ENCODE measurements at regions not wholly inside any gene's neighbourhood (a gene's known extent, or its start where the extent isn't known, plus 50 kb on each side); places are given as distances from the start of the nearest gene placed in this dataset.

DNA sequence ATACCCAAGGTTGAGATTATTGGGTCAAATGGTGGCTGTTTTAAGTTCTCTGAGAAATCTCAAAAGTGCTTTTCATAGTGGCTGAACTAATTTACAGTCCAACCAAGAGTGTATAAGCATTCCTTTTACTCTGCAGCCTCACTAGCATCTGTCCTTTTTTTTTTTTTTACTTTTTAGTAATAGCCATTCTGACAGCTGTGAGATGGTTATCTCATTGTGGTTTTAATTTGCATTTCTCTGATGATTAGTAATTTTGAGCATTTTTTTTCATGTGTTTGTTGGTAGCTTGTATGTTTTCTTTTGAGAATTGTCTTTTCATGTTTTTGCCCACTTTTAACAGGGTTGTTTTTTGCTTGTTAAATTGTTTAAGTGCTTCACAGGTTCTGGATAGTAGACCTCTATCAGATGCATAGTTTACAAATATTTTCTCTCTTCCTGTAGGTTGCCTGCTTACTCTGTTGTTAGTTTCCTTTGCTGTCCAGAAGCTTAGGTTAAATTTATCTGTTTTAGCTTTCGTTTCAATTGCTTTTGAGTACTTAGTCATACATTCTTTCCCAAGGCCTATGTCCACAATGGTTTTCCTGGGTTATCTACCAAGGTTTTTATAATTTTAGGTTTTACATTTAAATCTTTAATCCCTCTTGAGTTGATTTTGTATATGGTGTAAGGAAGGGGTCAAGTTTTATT is 881.3 kb upstream of the SEL1L start (continued):
- TF ChIP-seq, protein P1, sequence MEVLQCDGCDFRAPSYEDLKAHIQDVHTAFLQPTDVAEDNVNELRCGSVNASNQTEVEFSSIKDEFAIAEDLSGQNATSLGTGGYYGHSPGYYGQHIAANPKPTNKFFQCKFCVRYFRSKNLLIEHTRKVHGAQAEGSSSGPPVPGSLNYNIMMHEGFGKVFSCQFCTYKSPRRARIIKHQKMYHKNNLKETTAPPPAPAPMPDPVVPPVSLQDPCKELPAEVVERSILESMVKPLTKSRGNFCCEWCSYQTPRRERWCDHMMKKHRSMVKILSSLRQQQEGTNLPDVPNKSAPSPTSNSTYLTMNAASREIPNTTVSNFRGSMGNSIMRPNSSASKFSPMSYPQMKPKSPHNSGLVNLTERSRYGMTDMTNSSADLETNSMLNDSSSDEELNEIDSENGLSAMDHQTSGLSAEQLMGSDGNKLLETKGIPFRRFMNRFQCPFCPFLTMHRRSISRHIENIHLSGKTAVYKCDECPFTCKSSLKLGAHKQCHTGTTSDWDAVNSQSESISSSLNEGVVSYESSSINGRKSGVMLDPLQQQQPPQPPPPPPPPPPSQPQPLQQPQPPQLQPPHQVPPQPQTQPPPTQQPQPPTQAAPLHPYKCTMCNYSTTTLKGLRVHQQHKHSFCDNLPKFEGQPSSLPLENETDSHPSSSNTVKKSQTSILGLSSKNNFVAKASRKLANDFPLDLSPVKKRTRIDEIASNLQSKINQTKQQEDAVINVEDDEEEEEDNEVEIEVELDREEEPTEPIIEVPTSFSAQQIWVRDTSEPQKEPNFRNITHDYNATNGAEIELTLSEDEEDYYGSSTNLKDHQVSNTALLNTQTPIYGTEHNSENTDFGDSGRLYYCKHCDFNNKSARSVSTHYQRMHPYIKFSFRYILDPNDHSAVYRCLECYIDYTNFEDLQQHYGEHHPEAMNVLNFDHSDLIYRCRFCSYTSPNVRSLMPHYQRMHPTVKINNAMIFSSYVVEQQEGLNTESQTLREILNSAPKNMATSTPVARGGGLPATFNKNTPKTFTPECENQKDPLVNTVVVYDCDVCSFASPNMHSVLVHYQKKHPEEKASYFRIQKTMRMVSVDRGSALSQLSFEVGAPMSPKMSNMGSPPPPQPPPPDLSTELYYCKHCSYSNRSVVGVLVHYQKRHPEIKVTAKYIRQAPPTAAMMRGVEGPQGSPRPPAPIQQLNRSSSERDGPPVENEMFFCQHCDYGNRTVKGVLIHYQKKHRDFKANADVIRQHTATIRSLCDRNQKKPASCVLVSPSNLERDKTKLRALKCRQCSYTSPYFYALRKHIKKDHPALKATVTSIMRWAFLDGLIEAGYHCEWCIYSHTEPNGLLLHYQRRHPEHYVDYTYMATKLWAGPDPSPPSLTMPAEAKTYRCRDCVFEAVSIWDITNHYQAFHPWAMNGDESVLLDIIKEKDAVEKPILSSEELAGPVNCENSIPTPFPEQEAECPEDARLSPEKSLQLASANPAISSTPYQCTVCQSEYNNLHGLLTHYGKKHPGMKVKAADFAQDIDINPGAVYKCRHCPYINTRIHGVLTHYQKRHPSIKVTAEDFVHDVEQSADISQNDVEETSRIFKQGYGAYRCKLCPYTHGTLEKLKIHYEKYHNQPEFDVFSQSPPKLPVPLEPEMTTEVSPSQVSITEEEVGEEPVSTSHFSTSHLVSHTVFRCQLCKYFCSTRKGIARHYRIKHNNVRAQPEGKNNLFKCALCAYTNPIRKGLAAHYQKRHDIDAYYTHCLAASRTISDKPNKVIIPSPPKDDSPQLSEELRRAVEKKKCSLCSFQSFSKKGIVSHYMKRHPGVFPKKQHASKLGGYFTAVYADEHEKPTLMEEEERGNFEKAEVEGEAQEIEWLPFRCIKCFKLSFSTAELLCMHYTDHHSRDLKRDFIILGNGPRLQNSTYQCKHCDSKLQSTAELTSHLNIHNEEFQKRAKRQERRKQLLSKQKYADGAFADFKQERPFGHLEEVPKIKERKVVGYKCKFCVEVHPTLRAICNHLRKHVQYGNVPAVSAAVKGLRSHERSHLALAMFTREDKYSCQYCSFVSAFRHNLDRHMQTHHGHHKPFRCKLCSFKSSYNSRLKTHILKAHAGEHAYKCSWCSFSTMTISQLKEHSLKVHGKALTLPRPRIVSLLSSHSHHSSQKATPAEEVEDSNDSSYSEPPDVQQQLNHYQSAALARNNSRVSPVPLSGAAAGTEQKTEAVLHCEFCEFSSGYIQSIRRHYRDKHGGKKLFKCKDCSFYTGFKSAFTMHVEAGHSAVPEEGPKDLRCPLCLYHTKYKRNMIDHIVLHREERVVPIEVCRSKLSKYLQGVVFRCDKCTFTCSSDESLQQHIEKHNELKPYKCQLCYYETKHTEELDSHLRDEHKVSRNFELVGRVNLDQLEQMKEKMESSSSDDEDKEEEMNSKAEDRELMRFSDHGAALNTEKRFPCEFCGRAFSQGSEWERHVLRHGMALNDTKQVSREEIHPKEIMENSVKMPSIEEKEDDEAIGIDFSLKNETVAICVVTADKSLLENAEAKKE (CRISPR knock-in tag; IDR thresholded peaks at IDR 0.05), result no peak
- TF ChIP-seq CREB1 (CRISPR knock-in tag; IDR thresholded peaks at IDR 0.05; ENCODE audit: low read depth), result no peak
- TF ChIP-seq EZH2 (IDR thresholded peaks at IDR 0.05; ENCODE audit: low read depth, unreplicated experiment), result no peak

DNA sequence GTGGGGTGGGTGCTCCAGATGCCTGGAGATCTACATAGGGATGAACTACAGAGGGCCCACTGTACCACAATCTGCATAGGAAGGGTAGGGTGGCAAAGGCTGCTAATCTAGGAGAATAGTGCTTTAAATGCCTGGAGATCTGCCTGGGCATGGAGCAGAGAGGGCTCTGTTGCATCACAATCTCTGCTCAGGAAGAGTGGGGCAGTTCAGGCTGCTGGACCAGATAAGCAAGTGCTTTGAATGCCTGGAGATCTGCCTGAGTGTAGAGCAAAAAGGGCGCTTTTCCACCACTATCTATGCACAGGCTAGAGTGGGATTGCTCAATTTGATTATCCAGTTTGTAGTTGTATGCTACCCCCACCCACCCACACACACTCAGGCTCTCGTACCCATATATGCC is 886.3 kb upstream of the SEL1L start:
- H3K79me2 ChIP-seq (replicated peaks; ENCODE audit: insufficient read depth), result no peaks in the 10 kb centered on the region
- no peaks in the 10 kb centered on the region for H4K20me1 ChIP-seq (replicated peaks; ENCODE audit: insufficient read depth)
- ATAC-seq (no peak), DNase-seq (ENCODE audit: low spot score) (no peak)
- no peaks in the 10 kb centered on the region for H3K4me1 ChIP-seq (ENCODE audit: insufficient read depth)
- no peak overlapping the region for H3K4me3 Mint-ChIP-seq
- H3K4me3 ChIP-seq, result no peak overlapping the region
- peaks cover 99% of the 10 kb centered on the region for H3K9me3 Mint-ChIP-seq
- H3K36me3 ChIP-seq (ENCODE audit: insufficient read depth), result no peaks in the 10 kb centered on the region
- no peak overlapping the region for H2AFZ ChIP-seq
- no peaks in the 10 kb centered on the region for H3K27me3 ChIP-seq (ENCODE audit: insufficient read depth)
- no peaks in the 10 kb centered on the region for H3K9me2 ChIP-seq (ENCODE audit: insufficient read depth)
- no peak overlapping the region for H3K27ac ChIP-seq (ENCODE audit: low read depth)
- no peaks in the 10 kb centered on the region for H3F3A ChIP-seq (replicated peaks; ENCODE audit: low read depth)
- H3K4me1 Mint-ChIP-seq, result no peaks in the 10 kb centered on the region
- no peak overlapping the region for H3K4me2 ChIP-seq
- H3K27ac Mint-ChIP-seq, result no peak overlapping the region
- H3K27me3 Mint-ChIP-seq (ENCODE audit: insufficient read depth, low read depth, poor library complexity), result no peaks in the 10 kb centered on the region
- peaks cover 31% of the 10 kb centered on the region; the same call in 2 of the 3 replicates for H3K36me3 Mint-ChIP-seq (ENCODE audit: low read depth)
- TF ChIP-seq EZH2 (IDR thresholded peaks at IDR 0.05; ENCODE audit: low read depth, unreplicated experiment) (no peak), ZNF331 (CRISPR knock-in tag; IDR thresholded peaks at IDR 0.05; ENCODE audit: low read depth) (no peak), EZH2phosphoT487 (IDR thresholded peaks at IDR 0.05; ENCODE audit: unreplicated experiment) (no peak), POLR2AphosphoS5 (IDR thresholded peaks at IDR 0.05; ENCODE audit: low read depth) (no peak), NANOG (IDR thresholded peaks at IDR 0.05; ENCODE audit: borderline replicate concordance) (no peak), ZNF114 (CRISPR knock-in tag; IDR thresholded peaks at IDR 0.05) (no peak), JUNB (IDR thresholded peaks at IDR 0.05; ENCODE audit: unreplicated experiment) (no peak)
- TF ChIP-seq, protein P2, sequence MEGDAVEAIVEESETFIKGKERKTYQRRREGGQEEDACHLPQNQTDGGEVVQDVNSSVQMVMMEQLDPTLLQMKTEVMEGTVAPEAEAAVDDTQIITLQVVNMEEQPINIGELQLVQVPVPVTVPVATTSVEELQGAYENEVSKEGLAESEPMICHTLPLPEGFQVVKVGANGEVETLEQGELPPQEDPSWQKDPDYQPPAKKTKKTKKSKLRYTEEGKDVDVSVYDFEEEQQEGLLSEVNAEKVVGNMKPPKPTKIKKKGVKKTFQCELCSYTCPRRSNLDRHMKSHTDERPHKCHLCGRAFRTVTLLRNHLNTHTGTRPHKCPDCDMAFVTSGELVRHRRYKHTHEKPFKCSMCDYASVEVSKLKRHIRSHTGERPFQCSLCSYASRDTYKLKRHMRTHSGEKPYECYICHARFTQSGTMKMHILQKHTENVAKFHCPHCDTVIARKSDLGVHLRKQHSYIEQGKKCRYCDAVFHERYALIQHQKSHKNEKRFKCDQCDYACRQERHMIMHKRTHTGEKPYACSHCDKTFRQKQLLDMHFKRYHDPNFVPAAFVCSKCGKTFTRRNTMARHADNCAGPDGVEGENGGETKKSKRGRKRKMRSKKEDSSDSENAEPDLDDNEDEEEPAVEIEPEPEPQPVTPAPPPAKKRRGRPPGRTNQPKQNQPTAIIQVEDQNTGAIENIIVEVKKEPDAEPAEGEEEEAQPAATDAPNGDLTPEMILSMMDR (conservative IDR thresholded peaks at IDR 0.05; ENCODE audit: low read depth in 2 of 2), result no peak
- TF ChIP-seq, protein P3, sequence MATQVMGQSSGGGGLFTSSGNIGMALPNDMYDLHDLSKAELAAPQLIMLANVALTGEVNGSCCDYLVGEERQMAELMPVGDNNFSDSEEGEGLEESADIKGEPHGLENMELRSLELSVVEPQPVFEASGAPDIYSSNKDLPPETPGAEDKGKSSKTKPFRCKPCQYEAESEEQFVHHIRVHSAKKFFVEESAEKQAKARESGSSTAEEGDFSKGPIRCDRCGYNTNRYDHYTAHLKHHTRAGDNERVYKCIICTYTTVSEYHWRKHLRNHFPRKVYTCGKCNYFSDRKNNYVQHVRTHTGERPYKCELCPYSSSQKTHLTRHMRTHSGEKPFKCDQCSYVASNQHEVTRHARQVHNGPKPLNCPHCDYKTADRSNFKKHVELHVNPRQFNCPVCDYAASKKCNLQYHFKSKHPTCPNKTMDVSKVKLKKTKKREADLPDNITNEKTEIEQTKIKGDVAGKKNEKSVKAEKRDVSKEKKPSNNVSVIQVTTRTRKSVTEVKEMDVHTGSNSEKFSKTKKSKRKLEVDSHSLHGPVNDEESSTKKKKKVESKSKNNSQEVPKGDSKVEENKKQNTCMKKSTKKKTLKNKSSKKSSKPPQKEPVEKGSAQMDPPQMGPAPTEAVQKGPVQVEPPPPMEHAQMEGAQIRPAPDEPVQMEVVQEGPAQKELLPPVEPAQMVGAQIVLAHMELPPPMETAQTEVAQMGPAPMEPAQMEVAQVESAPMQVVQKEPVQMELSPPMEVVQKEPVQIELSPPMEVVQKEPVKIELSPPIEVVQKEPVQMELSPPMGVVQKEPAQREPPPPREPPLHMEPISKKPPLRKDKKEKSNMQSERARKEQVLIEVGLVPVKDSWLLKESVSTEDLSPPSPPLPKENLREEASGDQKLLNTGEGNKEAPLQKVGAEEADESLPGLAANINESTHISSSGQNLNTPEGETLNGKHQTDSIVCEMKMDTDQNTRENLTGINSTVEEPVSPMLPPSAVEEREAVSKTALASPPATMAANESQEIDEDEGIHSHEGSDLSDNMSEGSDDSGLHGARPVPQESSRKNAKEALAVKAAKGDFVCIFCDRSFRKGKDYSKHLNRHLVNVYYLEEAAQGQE (IDR thresholded peaks at IDR 0.05; ENCODE audit: unreplicated experiment), result no peak
- TF ChIP-seq, protein P4, sequence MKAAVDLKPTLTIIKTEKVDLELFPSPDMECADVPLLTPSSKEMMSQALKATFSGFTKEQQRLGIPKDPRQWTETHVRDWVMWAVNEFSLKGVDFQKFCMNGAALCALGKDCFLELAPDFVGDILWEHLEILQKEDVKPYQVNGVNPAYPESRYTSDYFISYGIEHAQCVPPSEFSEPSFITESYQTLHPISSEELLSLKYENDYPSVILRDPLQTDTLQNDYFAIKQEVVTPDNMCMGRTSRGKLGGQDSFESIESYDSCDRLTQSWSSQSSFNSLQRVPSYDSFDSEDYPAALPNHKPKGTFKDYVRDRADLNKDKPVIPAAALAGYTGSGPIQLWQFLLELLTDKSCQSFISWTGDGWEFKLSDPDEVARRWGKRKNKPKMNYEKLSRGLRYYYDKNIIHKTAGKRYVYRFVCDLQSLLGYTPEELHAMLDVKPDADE (IDR thresholded peaks at IDR 0.05), result no peak

All from GM23338 (cell line).